ENCODE measurements at regions not wholly inside any gene's neighbourhood (a gene's known extent, or its start where the extent isn't known, plus 50 kb on each side); places are given as distances from the start of the nearest gene placed in this dataset.

DNA sequence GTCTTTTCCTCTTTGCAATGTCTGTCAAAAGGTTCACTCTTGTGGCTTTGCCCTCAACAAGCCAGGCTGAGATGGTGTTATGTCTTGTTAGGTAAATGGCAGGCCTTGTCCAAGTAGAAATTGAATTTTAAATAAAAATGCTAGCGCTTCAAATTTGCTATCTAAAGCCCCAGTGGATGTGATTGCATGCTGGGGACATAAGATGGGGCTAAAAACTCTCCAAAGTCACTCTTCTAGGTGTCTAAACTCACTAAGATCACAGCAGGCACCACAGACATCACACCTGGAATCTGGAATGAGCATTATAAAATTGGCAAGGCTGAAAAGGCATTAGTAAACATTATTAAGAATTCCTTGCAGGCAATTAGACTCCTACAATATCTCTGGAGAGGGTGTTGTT lies 262.7 kb upstream of the CLINT1 start:
- ChIA-PET POLR2A (no interaction called here), CTCF (ENCODE audit: low intra/inter-chr PET ratio, low total read pairs) (no interaction called here)
- intact Hi-C loops (cut with micrococcal nuclease; ENCODE audit: unreplicated experiment): no loop called here
- H3K4me2 ChIP-seq (ENCODE audit: low read depth, low read length): no peak overlapping the region
- H3K4me1 ChIP-seq (ENCODE audit: insufficient read depth, low read length): no peaks in the 10 kb centered on the region
- H3K4me3 ChIP-seq (replicated peaks in 1 of 3; ENCODE audit: insufficient read depth in 1 of 3, low read depth in 2 of 3, low read length in 3 of 3): no peak overlapping the region
- no TSS peak for BruUV-seq (replicated peaks)
- DNase-seq (ENCODE audit: low spot score) (no peak), ATAC-seq (no peak), FAIRE-seq (no peak)
- no peaks in the 10 kb centered on the region for H3K79me2 ChIP-seq (ENCODE audit: insufficient read depth, low read length)
- TF ChIP-seq HINFP (CRISPR knock-in tag; IDR thresholded peaks at IDR 0.05; ENCODE audit: low read depth) (no peak), BORCS8-MEF2B (CRISPR knock-in tag; IDR thresholded peaks at IDR 0.05) (no peak), ZNF484 (CRISPR knock-in tag; IDR thresholded peaks at IDR 0.05; ENCODE audit: borderline replicate concordance, low read depth) (no peak), ZFP37 (CRISPR knock-in tag; IDR thresholded peaks at IDR 0.05; ENCODE audit: borderline replicate concordance) (no peak)
- TF ChIP-seq, protein P1, sequence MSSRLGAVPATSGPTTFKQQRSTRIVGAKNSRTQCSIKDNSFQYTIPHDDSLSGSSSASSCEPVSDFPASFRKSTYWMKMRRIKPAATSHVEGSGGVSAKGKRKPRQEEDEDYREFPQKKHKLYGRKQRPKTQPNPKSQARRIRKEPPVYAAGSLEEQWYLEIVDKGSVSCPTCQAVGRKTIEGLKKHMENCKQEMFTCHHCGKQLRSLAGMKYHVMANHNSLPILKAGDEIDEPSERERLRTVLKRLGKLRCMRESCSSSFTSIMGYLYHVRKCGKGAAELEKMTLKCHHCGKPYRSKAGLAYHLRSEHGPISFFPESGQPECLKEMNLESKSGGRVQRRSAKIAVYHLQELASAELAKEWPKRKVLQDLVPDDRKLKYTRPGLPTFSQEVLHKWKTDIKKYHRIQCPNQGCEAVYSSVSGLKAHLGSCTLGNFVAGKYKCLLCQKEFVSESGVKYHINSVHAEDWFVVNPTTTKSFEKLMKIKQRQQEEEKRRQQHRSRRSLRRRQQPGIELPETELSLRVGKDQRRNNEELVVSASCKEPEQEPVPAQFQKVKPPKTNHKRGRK (CRISPR knock-in tag; IDR thresholded peaks at IDR 0.05): no peak
- in situ Hi-C loops (cut with HindIII; ENCODE audit: extremely low pct_ligation_motif_present, low pct_unique_long_range_greater_than_20kb): no loop called here
- H2AFZ ChIP-seq (ENCODE audit: low read length): no peak overlapping the region
- H4K20me1 ChIP-seq (ENCODE audit: insufficient read depth, low read length): no peaks in the 10 kb centered on the region
- H3K36me3 ChIP-seq (replicated peaks in 1 of 2; ENCODE audit: control insufficient read depth in 1 of 2, insufficient read depth in 2 of 2, low read length in 2 of 2): no peaks in the 10 kb centered on the region
- H3K9me3 ChIP-seq (ENCODE audit: low read length): no peaks in the 10 kb centered on the region
- 0% methylated on average over 1 of the region's 1 CpG for WGBS (ENCODE audit: low lambda C conversion rate)
- no peak overlapping the region for H3K9ac ChIP-seq (ENCODE audit: insufficient read depth, low read depth, low read length)
- no peaks in the 10 kb centered on the region; a peak in 2 of 5 replicates for H3K27me3 ChIP-seq (ENCODE audit: control insufficient read depth in 1 of 2, insufficient read depth in 2 of 2, low read length in 2 of 2)
- no peak overlapping the region for H3K27ac ChIP-seq (ENCODE audit: extremely low read length, insufficient read depth, low read length)

DNA sequence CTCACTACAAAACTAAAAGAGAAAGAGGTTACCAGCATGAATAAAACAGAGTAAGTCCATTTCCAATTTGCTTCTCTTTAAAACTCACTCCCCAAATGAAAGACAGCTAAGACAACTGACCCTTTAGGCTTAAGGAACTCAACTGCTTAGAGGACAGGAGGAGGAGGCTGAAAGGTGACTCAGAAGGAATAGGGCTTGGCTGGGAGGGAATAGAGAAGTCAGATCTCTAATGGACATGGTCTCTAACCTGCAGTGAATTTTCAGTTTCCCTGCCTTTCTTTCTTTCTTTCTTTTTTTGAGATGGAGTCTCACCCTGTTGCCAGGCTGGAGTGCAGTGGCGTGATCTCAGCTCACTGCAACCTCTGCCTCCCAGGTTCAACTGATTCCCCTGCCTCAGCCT lies 261.8 kb upstream of the CLINT1 start:
- BruUV-seq (replicated peaks): no TSS peak
- ChIA-PET POLR2A (no interaction called here), CTCF (ENCODE audit: low intra/inter-chr PET ratio, low total read pairs) (no interaction called here)
- no peak overlapping the region for H3K9ac ChIP-seq (ENCODE audit: insufficient read depth, low read depth, low read length)
- no peaks in the 10 kb centered on the region for H3K4me1 ChIP-seq (ENCODE audit: insufficient read depth, low read length)
- no peak overlapping the region for H2AFZ ChIP-seq (ENCODE audit: low read length)
- H3K79me2 ChIP-seq (ENCODE audit: insufficient read depth, low read length): no peaks in the 10 kb centered on the region
- H3K27me3 ChIP-seq (ENCODE audit: control insufficient read depth in 1 of 2, insufficient read depth in 2 of 2, low read length in 2 of 2): no peaks in the 10 kb centered on the region; a peak in 2 of 5 replicates
- no peak for ATAC-seq
- H3K9me3 ChIP-seq (ENCODE audit: low read length): no peaks in the 10 kb centered on the region
- no peak for FAIRE-seq
- no peak for DNase-seq (ENCODE audit: low spot score)
- H3K27ac ChIP-seq (ENCODE audit: extremely low read length, insufficient read depth, low read length): no peak overlapping the region
- in situ Hi-C loops (cut with HindIII; ENCODE audit: extremely low pct_ligation_motif_present, low pct_unique_long_range_greater_than_20kb) (no loop called here), intact Hi-C loops (cut with micrococcal nuclease; ENCODE audit: unreplicated experiment) (no loop called here)
- no peaks in the 10 kb centered on the region for H4K20me1 ChIP-seq (ENCODE audit: insufficient read depth, low read length)
- H3K4me2 ChIP-seq (ENCODE audit: low read depth, low read length): no peak overlapping the region
- no peaks in the 10 kb centered on the region for H3K36me3 ChIP-seq (replicated peaks in 1 of 2; ENCODE audit: control insufficient read depth in 1 of 2, insufficient read depth in 2 of 2, low read length in 2 of 2)
- 10% methylated on average over 1 of the region's 1 CpG for WGBS (ENCODE audit: low lambda C conversion rate)
- H3K4me3 ChIP-seq (replicated peaks in 1 of 3; ENCODE audit: insufficient read depth in 1 of 3, low read depth in 2 of 3, low read length in 3 of 3): no peak overlapping the region
- TF ChIP-seq, protein P2, sequence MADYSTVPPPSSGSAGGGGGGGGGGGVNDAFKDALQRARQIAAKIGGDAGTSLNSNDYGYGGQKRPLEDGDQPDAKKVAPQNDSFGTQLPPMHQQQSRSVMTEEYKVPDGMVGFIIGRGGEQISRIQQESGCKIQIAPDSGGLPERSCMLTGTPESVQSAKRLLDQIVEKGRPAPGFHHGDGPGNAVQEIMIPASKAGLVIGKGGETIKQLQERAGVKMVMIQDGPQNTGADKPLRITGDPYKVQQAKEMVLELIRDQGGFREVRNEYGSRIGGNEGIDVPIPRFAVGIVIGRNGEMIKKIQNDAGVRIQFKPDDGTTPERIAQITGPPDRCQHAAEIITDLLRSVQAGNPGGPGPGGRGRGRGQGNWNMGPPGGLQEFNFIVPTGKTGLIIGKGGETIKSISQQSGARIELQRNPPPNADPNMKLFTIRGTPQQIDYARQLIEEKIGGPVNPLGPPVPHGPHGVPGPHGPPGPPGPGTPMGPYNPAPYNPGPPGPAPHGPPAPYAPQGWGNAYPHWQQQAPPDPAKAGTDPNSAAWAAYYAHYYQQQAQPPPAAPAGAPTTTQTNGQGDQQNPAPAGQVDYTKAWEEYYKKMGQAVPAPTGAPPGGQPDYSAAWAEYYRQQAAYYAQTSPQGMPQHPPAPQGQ (CRISPR knock-in tag; IDR thresholded peaks at IDR 0.05; ENCODE audit: borderline replicate concordance): no peak
- TF ChIP-seq GABPA (IDR thresholded peaks at IDR 0.05; ENCODE audit: low read depth, low read length) (no peak), GABPA (CRISPR knock-in tag; IDR thresholded peaks at IDR 0.05; ENCODE audit: low read depth) (no peak), ETV6 (CRISPR knock-in tag; conservative IDR thresholded peaks at IDR 0.05) (no peak), HOXA9 (CRISPR knock-in tag; IDR thresholded peaks at IDR 0.05; ENCODE audit: borderline replicate concordance) (no peak), ZNF879 (CRISPR knock-in tag; IDR thresholded peaks at IDR 0.05) (no peak)
- TF ChIP-seq, protein P3, sequence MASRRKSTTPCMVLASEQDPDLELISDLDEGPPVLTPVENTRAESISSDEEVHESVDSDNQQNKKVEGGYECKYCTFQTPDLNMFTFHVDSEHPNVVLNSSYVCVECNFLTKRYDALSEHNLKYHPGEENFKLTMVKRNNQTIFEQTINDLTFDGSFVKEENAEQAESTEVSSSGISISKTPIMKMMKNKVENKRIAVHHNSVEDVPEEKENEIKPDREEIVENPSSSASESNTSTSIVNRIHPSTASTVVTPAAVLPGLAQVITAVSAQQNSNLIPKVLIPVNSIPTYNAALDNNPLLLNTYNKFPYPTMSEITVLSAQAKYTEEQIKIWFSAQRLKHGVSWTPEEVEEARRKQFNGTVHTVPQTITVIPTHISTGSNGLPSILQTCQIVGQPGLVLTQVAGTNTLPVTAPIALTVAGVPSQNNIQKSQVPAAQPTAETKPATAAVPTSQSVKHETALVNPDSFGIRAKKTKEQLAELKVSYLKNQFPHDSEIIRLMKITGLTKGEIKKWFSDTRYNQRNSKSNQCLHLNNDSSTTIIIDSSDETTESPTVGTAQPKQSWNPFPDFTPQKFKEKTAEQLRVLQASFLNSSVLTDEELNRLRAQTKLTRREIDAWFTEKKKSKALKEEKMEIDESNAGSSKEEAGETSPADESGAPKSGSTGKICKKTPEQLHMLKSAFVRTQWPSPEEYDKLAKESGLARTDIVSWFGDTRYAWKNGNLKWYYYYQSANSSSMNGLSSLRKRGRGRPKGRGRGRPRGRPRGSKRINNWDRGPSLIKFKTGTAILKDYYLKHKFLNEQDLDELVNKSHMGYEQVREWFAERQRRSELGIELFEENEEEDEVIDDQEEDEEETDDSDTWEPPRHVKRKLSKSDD (CRISPR knock-in tag; IDR thresholded peaks at IDR 0.05; ENCODE audit: low read depth): no peak
